C4-2B (cell line): ENCODE measurements at regions not wholly inside any gene's neighbourhood (a gene's known extent, or its start where the extent isn't known, plus 50 kb on each side); places are given as distances from the start of the nearest gene placed in this dataset.

Source experiments
- ZFX ChIP-seq: fragments of 450-650 bp; IDR thresholded peaks from 2 replicates; pipeline ENCODE4 v1.6.1; 2017
- TF ChIP-seq, protein P1 (sequence below): fragments of 450-650 bp; conservative IDR thresholded peaks from 2 replicates; pipeline ENCODE4 v1.5.1; 2017; ENCODE audit warnings: mild to moderate bottlenecking

DNA sequence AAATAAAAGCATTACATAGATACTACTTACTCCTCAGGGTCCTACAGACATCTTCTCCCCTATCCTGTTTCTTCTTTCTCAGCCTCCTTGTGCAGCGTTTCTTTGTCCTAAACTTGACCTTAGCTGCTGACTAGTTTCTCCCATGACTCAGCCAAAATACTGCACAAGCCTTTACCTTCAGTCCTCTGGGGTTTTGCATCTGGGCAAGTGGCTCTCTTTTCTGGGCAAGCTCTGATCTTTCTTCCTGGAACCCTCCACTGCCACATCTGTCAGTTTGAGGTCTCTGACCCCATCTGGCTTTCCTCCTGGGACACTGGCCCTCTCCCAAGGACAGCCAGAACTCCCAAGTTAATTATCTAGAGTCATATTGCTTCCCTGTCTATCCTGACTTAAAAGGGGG, 838.4 kb downstream of the DHX35 start:
- TF ChIP-seq, protein P1, sequence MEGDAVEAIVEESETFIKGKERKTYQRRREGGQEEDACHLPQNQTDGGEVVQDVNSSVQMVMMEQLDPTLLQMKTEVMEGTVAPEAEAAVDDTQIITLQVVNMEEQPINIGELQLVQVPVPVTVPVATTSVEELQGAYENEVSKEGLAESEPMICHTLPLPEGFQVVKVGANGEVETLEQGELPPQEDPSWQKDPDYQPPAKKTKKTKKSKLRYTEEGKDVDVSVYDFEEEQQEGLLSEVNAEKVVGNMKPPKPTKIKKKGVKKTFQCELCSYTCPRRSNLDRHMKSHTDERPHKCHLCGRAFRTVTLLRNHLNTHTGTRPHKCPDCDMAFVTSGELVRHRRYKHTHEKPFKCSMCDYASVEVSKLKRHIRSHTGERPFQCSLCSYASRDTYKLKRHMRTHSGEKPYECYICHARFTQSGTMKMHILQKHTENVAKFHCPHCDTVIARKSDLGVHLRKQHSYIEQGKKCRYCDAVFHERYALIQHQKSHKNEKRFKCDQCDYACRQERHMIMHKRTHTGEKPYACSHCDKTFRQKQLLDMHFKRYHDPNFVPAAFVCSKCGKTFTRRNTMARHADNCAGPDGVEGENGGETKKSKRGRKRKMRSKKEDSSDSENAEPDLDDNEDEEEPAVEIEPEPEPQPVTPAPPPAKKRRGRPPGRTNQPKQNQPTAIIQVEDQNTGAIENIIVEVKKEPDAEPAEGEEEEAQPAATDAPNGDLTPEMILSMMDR: no peak
- no peak for TF ChIP-seq ZFX
